ENCODE measurements at regions not wholly inside any gene's neighbourhood (a gene's known extent, or its start where the extent isn't known, plus 50 kb on each side); places are given as distances from the start of the nearest gene placed in this dataset.
"Not testable (repeated sequence)": the region's sequence is repeated elsewhere in the genome, so short reads cannot be mapped to it uniquely, and the experiment has no call there.

GRCh38 chr4:100023800-100024199, 73.7 kb upstream of the H2AZ1 start:
- DNase-seq: no peak

- DNase-seq: no peak
These were observed 72.7 kb upstream of the H2AZ1 start for GRCh38 chr4:100022792-100023222.

GRCh38 chr4:100019821-100020220, 69.7 kb upstream of the H2AZ1 start:
- DNase-seq: no peak

- peak; percentile 20 for DNase-seq
These were observed 67.7 kb upstream of the H2AZ1 start for GRCh38 chr4:100017637-100018310.

GRCh38 chr4:100016191-100016590, 66.1 kb upstream of the H2AZ1 start:
- DNase-seq: no peak

- no peak for DNase-seq
These were observed 64.5 kb upstream of the H2AZ1 start for GRCh38 chr4:100014616-100015015.

GRCh38 chr4:100009490-100009889, 59.4 kb upstream of the H2AZ1 start:
- peak; percentile 51 for DNase-seq

GRCh38 chr4:100008048-100008447, 58.0 kb upstream of the H2AZ1 start:
- DNase-seq: peak; percentile 75

GRCh38 chr4:100006161-100006560, 56.1 kb upstream of the H2AZ1 start:
- not testable (repeated sequence) for DNase-seq

Measured in NCI-H226 (cell line).